Neural crest cell (in vitro differentiated cells): ENCODE measurements at regions not wholly inside any gene's neighbourhood (a gene's known extent, or its start where the extent isn't known, plus 50 kb on each side); places are given as distances from the start of the nearest gene placed in this dataset.

Source experiments
- DNase-seq: peaks from one replicate; pipeline ENCODE4 v3.0.0; 2021; ENCODE audit warnings: low read depth, mixed read lengths, low spot score
- H3K27ac Mint-ChIP-seq: one replicate; pipeline ENCODE4 v1.8.0; 2021; ENCODE audit warnings: mild to moderate bottlenecking, mixed read lengths; ENCODE audit not compliant: unreplicated experiment
- H3K27me3 Mint-ChIP-seq: 2 replicates; pipeline ENCODE4 v1.8.0; 2021; ENCODE audit warnings: low read depth, mild to moderate bottlenecking, mixed read lengths
- H3K36me3 Mint-ChIP-seq: 2 replicates; pipeline ENCODE4 v1.8.0; 2021; ENCODE audit warnings: low read depth, mild to moderate bottlenecking, mixed read lengths
- H3K4me1 Mint-ChIP-seq: 2 replicates; pipeline ENCODE4 v1.8.0; 2021; ENCODE audit warnings: mixed read lengths
- H3K4me3 Mint-ChIP-seq: one replicate; pipeline ENCODE4 v1.8.0; 2021; ENCODE audit warnings: mild to moderate bottlenecking, mixed read lengths
- H3K9me3 Mint-ChIP-seq: 2 replicates; pipeline ENCODE4 v1.8.0; 2021; ENCODE audit warnings: mixed read lengths
- CTCF ChIP-seq: fragments of 200-600 bp; sonication (generic); conservative IDR thresholded peaks from 2 replicates; pipeline ENCODE4 v1.5.0; 2021; ENCODE audit warnings: antibody characterized with exemption, mild to moderate bottlenecking

- Mint-ChIP-seq H3K27me3 (no peaks in the 10 kb centered on the region), H3K4me3 (no peak overlapping the region), H3K36me3 (no peaks in the 10 kb centered on the region), H3K27ac (no peak overlapping the region), H3K9me3 (no peaks in the 10 kb centered on the region), H3K4me1 (no peaks in the 10 kb centered on the region)
- no peak for TF ChIP-seq CTCF
- no peak for DNase-seq
Observed at GRCh38 chr3:107112356-107112755, 264.9 kb upstream of the CCDC54 start.

GRCh38 chr3:107116251-107116650, 261.0 kb upstream of the CCDC54 start:
- H3K9me3 Mint-ChIP-seq: no peaks in the 10 kb centered on the region
- peaks cover 6% of the 10 kb centered on the region for H3K4me1 Mint-ChIP-seq
- H3K27me3 Mint-ChIP-seq: no peaks in the 10 kb centered on the region
- DNase-seq: no peak
- no peaks in the 10 kb centered on the region for H3K36me3 Mint-ChIP-seq
- H3K4me3 Mint-ChIP-seq: no peak overlapping the region
- no peak for TF ChIP-seq CTCF
- H3K27ac Mint-ChIP-seq: no peak overlapping the region

- H3K36me3 Mint-ChIP-seq: no peaks in the 10 kb centered on the region
- peaks cover 6% of the 10 kb centered on the region for H3K4me1 Mint-ChIP-seq
- H3K27me3 Mint-ChIP-seq: no peaks in the 10 kb centered on the region
- DNase-seq: no peak
- no peak for TF ChIP-seq CTCF
- H3K4me3 Mint-ChIP-seq: no peak overlapping the region
- H3K27ac Mint-ChIP-seq: no peak overlapping the region
- no peaks in the 10 kb centered on the region for H3K9me3 Mint-ChIP-seq
Observed at GRCh38 chr3:107117156-107117555, 260.1 kb upstream of the CCDC54 start.

- Mint-ChIP-seq H3K4me1 (peaks cover 6% of the 10 kb centered on the region), H3K4me3 (no peak overlapping the region), H3K36me3 (no peaks in the 10 kb centered on the region), H3K27ac (no peak overlapping the region), H3K9me3 (no peaks in the 10 kb centered on the region), H3K27me3 (no peaks in the 10 kb centered on the region)
- peak; percentile 68 for TF ChIP-seq CTCF
- DNase-seq: peak; percentile 32
Observed at GRCh38 chr3:107117922-107118536, 259.2 kb upstream of the CCDC54 start.

GRCh38 chr3:107124885-107125284, 252.4 kb upstream of the CCDC54 start:
- no peak for TF ChIP-seq CTCF
- peaks cover under 1% of the 10 kb centered on the region for H3K9me3 Mint-ChIP-seq
- no peaks in the 10 kb centered on the region for H3K36me3 Mint-ChIP-seq
- no peaks in the 10 kb centered on the region for H3K4me1 Mint-ChIP-seq
- DNase-seq: no peak
- no peak overlapping the region for H3K4me3 Mint-ChIP-seq
- no peaks in the 10 kb centered on the region for H3K27me3 Mint-ChIP-seq
- no peak overlapping the region for H3K27ac Mint-ChIP-seq
